ENCODE measurements at regions not wholly inside any gene's neighbourhood (a gene's known extent, or its start where the extent isn't known, plus 50 kb on each side); places are given as distances from the start of the nearest gene placed in this dataset.
"Not testable (repeated sequence)": the region's sequence is repeated elsewhere in the genome, so short reads cannot be mapped to it uniquely, and the experiment has no call there.

DNA sequence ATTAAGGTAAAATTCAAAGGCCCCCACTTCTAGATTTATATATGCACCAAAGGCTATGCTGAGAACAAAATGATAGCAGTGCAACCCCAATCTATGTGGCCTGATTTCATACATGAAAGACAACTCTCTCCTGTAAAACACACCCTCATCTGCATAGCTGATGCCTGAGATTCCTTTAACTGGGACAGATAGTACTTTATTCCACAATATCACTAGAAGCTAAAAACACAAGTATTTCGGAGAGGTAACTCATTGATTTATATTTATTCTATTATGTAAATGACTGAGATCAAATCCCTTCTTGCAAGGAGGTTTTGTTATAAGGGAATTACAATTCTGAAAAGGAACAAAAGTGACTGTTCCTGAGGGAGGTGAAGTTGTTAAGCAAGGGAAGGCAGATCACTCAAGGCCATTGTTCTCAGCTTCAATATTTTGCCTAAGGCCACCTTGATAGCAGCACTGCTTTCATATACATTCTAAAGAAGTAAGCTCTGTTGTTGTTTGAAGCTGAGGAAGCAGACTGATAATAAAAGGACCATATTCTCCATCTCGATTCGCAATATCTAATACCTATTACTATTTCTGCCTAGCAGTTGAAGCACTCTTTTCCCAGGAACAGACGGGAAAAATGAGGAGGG, 471.0 kb upstream of the CDH7 start:
- DNase-seq, result no peak

DNA sequence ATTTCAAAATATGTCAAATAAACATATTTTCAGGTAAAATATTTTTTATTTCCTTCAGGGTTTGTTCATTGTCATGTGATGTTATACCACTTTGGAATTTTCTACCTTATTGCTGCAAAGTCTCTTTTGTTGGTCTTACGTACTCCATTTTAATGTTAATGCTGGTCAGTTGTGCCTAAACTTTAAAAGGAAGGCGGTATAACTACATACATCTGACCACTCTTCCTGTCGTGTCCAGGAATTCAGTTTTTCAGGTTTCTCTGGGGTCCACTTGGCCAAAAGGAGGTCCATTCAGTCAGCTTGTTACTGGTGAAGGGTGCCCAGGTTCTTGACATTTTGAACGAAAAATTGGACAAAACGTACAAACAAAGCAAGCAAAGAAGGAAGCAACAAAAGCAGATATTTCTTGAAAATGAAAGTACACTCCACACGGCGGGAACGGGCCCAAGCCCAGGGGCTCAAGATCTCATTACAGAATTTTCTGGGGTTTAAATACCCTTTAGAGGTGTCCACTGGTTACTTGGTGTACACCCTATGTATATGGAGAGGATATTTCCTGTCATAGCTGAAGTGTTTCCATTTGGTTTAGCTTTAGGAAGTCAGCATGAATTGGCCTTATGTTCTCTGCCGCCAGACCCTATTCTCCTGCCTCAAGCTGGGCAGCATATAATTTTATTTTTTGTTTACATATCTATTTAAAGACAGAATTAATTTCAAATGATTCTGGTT, 471.7 kb upstream of the CDH7 start:
- no peak for DNase-seq

- DNase-seq, result no peak
Measured at GRCh38 chr18:65269375-65269774, 481.4 kb upstream of the CDH7 start.

DNA sequence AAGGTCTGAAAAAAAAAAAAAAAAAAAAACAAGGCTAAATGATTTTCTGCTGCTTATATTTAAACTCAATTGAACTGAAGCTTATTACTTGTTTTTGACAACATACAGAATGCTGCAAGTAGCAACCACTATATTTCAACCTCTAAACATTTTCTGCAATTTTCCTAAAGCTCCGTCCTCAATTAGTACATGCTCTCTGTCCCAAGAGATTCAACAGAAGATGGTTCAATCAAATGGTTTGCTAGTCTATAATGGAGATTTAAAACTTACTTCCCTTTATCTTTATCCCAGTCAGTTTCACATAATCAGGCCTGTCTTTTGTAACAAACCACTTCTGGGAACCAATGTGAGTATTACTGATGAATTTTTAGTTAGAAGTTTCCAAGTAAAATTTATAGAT, 485.1 kb upstream of the CDH7 start:
- no peak for DNase-seq

DNA sequence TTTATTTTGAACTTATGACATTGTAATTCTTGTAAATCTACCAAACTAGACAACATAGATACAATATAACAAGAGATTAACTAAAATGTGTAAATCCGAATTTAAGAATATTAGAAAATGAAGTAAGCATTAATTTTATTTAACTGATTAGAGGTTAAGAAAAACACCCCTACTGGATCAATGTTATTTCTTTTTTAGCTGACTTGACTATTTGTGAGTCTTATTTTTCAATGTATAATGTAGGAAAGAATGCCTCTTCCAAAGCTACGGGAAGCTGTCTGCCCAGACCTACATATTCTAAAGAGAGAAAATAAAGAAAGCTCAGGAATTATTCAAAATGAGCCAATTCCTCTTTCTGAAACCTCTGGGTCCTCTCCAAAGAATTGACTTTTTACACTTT, 490.8 kb upstream of the CDH7 start:
- DNase-seq, result no peak

GRCh38 chr18:65259403-65259802, 491.4 kb upstream of the CDH7 start:
- DNase-seq, result no peak

- DNase-seq, result no peak
Measured at GRCh38 chr18:65257149-65257548, 493.7 kb upstream of the CDH7 start.

GRCh38 chr18:65255417-65255816, 495.4 kb upstream of the CDH7 start:
- DNase-seq, result no peak

- no peak for DNase-seq
Measured at GRCh38 chr18:65239787-65240186, 511.0 kb upstream of the CDH7 start.

- DNase-seq, result no peak
Measured at GRCh38 chr18:65235966-65236624, 514.7 kb upstream of the CDH7 start.

DNA sequence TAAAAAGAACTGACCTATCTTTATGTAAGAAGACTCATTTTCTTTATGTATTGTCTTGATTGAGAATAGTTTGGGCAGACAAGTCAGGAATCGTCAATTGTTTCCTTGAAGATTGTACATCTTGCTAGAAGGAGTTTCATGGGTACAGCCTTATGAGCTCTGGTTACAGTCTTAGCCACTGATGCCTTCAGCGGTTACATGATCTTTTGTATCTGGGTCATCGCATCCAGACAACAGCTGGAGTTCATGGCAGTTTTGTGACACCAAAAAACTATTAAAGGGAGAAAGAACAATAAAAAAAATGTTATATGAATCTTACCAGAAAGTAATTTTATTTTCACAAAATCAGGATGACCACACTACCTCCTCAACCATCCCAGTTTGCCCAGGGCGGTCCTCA, 520.5 kb upstream of the CDH7 start:
- no peak for DNase-seq

- no peak for DNase-seq
Measured at GRCh38 chr18:65227970-65228369, 522.8 kb upstream of the CDH7 start.

DNA sequence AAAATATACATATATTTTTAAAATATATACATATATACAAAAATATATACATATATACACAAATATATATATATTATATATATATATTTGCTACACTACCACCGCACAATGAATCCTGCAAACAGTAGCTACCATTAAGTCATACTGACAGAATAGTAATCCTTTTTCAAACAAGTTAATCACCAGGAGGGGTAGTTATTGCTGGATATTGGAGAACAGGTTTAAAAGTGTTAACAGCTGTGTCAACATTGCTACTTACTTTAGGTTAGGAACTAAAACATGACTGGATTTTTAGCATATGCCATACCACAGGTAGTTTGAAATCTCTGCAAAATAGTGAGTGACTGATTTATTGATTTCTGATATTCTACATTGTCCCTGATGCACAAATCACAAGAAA, 529.1 kb upstream of the CDH7 start:
- no peak for DNase-seq

DNA sequence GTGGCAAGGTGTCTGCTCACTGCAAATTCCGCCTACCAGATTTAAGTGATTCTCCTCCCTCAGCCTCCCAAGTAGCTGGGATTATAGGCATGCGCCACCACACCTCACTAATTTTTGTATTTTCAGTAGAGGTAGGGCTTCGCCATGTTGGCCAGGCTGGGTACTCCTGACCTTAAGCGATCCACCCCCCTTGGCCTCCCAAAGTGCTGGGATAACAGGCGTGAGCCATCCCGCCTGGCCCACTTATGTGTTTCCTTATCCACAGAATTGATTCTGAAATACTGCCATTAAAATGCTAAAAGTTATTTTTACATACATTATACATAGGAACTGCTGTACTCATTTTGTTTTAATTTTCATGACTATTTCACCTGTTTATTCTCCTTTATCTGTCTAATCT, 529.7 kb upstream of the CDH7 start:
- no peak for DNase-seq

DNA sequence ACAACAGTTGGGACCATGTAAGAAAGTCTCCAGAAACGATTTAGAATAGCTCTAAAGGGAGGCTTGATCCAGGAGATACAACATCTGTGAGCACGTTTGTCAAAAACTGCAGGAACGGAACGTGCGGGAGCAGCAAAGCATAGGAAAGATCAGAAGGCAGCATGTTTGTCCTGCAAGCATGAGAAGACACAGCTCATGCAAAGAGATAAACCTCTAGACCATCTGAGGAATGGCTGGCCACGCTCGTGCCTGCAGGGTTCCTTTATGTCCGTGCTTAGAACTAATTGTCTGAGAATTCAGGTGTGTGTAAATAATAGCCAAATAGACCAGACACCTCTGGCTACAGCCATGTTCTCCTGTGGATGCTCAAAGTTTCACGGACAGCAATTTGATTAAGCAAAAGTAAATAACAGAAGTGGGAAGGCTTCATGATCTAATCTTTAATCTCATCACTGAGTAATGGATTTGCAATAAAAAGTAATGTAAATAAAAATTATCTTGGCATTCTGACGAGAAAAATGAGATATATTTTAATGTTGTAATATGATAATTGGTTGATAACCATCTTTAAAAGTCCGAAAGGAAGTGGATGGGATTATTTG, 534.8 kb upstream of the CDH7 start:
- DNase-seq, result no peak

GRCh38 chr18:65214456-65214855, 536.4 kb upstream of the CDH7 start:
- DNase-seq, result no peak

DNA sequence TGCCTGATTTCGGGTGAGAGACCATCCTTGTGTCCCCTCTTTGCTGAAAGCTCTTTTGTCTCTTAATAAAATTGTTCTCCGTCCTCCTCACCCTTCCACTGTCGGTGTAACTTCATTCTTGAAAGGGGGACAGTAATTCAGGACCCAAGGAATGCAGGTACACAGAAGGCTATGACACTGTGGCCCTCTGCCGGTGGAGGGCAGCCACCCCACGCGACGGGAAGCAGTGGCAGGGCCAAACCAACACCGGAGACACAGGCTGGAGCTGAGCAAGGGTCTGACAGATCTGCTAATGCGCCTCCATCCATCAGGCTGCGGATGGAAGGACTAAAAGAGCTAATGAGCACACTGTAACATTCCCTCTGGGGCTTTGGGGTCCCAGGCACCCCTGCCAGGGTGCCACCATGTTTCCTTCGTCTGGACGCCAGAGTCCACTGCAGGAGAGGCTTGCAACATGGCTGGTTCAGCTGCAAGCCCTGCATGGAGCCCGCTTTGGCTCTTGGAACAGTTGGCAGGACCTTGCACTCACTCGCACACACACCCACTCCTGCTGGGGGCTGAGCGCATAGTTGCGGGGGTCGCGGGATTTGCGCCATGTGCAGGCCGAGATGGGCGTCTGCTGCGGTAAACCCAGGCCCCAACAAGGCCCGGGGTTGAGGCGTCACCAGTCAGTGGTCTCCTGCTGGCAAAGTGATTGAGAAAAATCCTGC, 544.1 kb upstream of the CDH7 start:
- DNase-seq, result no peak

- no peak for DNase-seq
Measured at GRCh38 chr18:65202091-65202490, 548.7 kb upstream of the CDH7 start.

GRCh38 chr18:65175681-65176080, 575.1 kb upstream of the CDH7 start:
- no peak for DNase-seq

GRCh38 chr18:65162086-65162485, 588.7 kb upstream of the CDH7 start:
- not testable (repeated sequence) for DNase-seq

- DNase-seq, result no peak
Measured at GRCh38 chr18:65146482-65147021, 604.3 kb upstream of the CDH7 start.

DNA sequence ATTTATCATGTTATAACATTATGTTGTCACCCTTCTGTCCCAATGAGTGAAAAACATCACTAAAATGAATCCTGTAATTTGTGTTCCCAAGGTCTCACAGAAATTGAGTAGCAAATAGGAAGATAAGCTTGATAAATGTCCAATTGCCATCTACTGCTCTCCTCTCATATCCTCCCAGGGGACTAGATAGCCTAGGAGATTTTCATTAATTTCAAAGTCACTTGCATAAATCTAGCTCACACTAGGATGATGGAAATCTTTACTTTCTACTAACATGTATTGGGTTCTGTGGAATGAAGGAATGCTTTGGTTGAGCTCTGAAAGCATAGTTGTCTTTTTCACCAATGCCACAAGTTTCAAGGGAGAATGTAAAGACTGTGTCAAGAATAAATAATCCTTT, 605.5 kb upstream of the CDH7 start:
- no peak for DNase-seq

- no peak for DNase-seq
Measured at GRCh38 chr18:65133610-65134009, 617.2 kb upstream of the CDH7 start.

All from SIG-M5 (cell line).